Testis (tissue), 2 donors: ENCODE measurements at regions not wholly inside any gene's neighbourhood (a gene's known extent, or its start where the extent isn't known, plus 50 kb on each side); places are given as distances from the start of the nearest gene placed in this dataset.

Source experiments
- DNase-seq: peaks from one replicate; pipeline ENCODE4 v3.0.0-alpha.2; 2019
- H3K27ac ChIP-seq, 2 donors: fragments of 200-600 bp; sonication (generic); one replicate each; pipeline ENCODE4 v1.5.1; 2019
- H3K27me3 ChIP-seq: fragments of 200-600 bp; sonication (generic); one replicate; pipeline ENCODE4 v1.5.1; 2019
- H3K36me3 ChIP-seq: fragments of 200-600 bp; sonication (generic); one replicate; pipeline ENCODE4 v1.5.1; 2017; ENCODE audit warnings: low read depth; ENCODE audit errors: missing control alignments
- H3K4me1 ChIP-seq: fragments of 200-600 bp; sonication (generic); one replicate; pipeline ENCODE4 v1.5.1; 2019
- H3K4me3 ChIP-seq, 2 donors: fragments of 200-600 bp; sonication (generic); one replicate each; pipeline ENCODE4 v1.5.1; 2017 to 2019
- H3K9me3 ChIP-seq: fragments of 200-600 bp; sonication (generic); one replicate; pipeline ENCODE4 v1.5.1; 2017
- POLR2A ChIP-seq: fragments of 450-650 bp; IDR thresholded peaks from one replicate; pipeline ENCODE4 v1.6.1; 2017; ENCODE audit warnings: antibody characterized with exemption, mild to moderate bottlenecking, moderate library complexity
- WGBS, 2 donors: methylation state at CpG; one replicate each; pipeline ENCODE4 v1.1.5; 2018; 5-methylcytosine and 5-hydroxymethylcytosine counted together
- intact Hi-C: fragments of 100-400 bp; cut with DNase I; formaldehyde crosslinking; loops from one replicate; pipeline ENCODE4 v1.15.1; 2023; ENCODE audit warnings: low total_unique reads
- TF ChIP-seq, protein P1 (sequence below), 3 experiments: fragments of 450-650 bp in 2 of 3; fragments of 200-600 bp in 1 of 3; sonication (generic) in 1 of 3; IDR thresholded peaks; one replicate each; pipeline ENCODE4 v1.5.1; 2016 to 2019; ENCODE audit warnings: antibody characterized with exemption in 3 of 3, mild to moderate bottlenecking in 2 of 3, moderate library complexity in 1 of 3

- intact Hi-C loops = no loop called here
- Histone ChIP-seq H3K36me3 (no peaks in the 10 kb centered on the region), H3K4me3 (no peak overlapping the region), H3K27me3 (no peaks in the 10 kb centered on the region), H3K27ac (no peak overlapping the region), H3K4me1 (no peaks in the 10 kb centered on the region), H3K9me3 (no peaks in the 10 kb centered on the region)
- TF ChIP-seq, protein P1, sequence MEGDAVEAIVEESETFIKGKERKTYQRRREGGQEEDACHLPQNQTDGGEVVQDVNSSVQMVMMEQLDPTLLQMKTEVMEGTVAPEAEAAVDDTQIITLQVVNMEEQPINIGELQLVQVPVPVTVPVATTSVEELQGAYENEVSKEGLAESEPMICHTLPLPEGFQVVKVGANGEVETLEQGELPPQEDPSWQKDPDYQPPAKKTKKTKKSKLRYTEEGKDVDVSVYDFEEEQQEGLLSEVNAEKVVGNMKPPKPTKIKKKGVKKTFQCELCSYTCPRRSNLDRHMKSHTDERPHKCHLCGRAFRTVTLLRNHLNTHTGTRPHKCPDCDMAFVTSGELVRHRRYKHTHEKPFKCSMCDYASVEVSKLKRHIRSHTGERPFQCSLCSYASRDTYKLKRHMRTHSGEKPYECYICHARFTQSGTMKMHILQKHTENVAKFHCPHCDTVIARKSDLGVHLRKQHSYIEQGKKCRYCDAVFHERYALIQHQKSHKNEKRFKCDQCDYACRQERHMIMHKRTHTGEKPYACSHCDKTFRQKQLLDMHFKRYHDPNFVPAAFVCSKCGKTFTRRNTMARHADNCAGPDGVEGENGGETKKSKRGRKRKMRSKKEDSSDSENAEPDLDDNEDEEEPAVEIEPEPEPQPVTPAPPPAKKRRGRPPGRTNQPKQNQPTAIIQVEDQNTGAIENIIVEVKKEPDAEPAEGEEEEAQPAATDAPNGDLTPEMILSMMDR (IDR thresholded peaks at IDR 0.05) = no peak
- no peak for TF ChIP-seq POLR2A
- 50 to 62% methylated on average over 5 of the region's 5 CpGs for WGBS, 2 donors
- DNase-seq = no peak
Measured at GRCh38 chr18:72091369-72091768, 452.8 kb downstream of the CBLN2 start.

GRCh38 chr18:72089432-72089831, 454.7 kb downstream of the CBLN2 start:
- Histone ChIP-seq H3K27me3 (no peaks in the 10 kb centered on the region), H3K36me3 (no peaks in the 10 kb centered on the region), H3K4me1 (no peaks in the 10 kb centered on the region), H3K4me3 (no peak overlapping the region), H3K27ac (no peak overlapping the region), H3K9me3 (no peaks in the 10 kb centered on the region)
- TF ChIP-seq, protein P1 (IDR thresholded peaks at IDR 0.05) = no peak
- no peak for TF ChIP-seq POLR2A
- DNase-seq = no peak
- 79 to 86% methylated on average over 3 of the region's 3 CpGs for WGBS, 2 donors
- intact Hi-C loops = no loop called here

DNA sequence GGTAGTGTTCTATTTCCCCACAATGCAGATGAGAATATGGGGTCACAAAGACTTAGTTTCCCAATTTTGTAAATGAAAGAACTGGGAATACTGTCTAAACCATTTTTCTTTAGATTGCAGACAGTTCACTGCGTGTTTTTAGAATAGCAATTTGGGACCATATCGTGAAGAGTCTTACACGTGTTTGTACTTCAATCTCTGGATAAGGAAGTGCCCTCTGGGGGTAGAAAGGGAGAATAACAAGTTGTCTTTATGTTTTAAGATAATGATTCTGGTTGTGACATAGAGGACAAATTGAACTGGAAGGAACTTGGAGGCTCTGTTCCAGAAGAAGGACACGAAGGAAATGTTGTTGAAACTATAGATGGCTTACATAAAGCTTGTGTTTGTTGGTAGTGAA, 457.7 kb downstream of the CBLN2 start:
- TF ChIP-seq POLR2A = no peak
- TF ChIP-seq, protein P1 (IDR thresholded peaks at IDR 0.05) = peak in 1 of 3 experiments; percentile 42
- H3K27ac ChIP-seq = no peak overlapping the region
- no peaks in the 10 kb centered on the region for H3K9me3 ChIP-seq
- no peak for DNase-seq
- H3K4me3 ChIP-seq = no peak overlapping the region
- no peaks in the 10 kb centered on the region for H3K4me1 ChIP-seq
- H3K27me3 ChIP-seq = no peaks in the 10 kb centered on the region
- intact Hi-C loops = no loop called here
- no peaks in the 10 kb centered on the region for H3K36me3 ChIP-seq
- 22 to 23% methylated on average over 4 of the region's 4 CpGs for WGBS, 2 donors

DNA sequence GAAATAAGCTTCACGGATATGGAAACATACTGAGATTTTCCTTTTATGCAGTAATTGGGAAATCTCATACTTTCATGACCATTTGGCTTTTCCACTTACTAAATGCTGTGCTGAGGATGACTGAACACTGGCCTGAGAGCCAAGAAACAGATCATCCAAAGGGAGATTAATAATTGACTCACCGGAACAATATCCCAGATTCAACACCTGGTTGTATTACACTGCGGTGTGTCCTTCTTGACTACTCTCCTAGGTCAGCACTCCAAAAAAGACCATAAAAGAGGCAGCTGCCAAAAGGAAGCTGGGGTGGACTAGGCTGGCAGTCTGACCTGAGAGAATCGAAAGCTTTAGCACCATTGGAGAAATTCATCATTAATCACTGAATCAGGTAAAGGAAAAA, 469.1 kb downstream of the CBLN2 start:
- Histone ChIP-seq H3K27me3 (no peaks in the 10 kb centered on the region), H3K9me3 (no peaks in the 10 kb centered on the region), H3K36me3 (no peaks in the 10 kb centered on the region), H3K27ac (no peak overlapping the region), H3K4me1 (no peaks in the 10 kb centered on the region), H3K4me3 (no peak overlapping the region)
- TF ChIP-seq POLR2A = no peak
- TF ChIP-seq, protein P1 (IDR thresholded peaks at IDR 0.05) = no peak
- 75 to 91% methylated on average over 4 of the region's 4 CpGs for WGBS, 2 donors
- DNase-seq = no peak
- intact Hi-C loops = no loop called here

GRCh38 chr18:72063001-72063400, 481.1 kb downstream of the CBLN2 start:
- TF ChIP-seq, protein P1 (IDR thresholded peaks at IDR 0.05) = no peak
- TF ChIP-seq POLR2A = no peak
- Histone ChIP-seq H3K4me3 (no peak overlapping the region), H3K36me3 (no peaks in the 10 kb centered on the region), H3K27me3 (no peaks in the 10 kb centered on the region), H3K27ac (no peak overlapping the region), H3K4me1 (no peaks in the 10 kb centered on the region), H3K9me3 (no peaks in the 10 kb centered on the region)
- no peak for DNase-seq
- intact Hi-C loops = no loop called here
- WGBS, 2 donors = 92 to 94% methylated on average over 7 of the region's 7 CpGs
